Hippocampal formation (tissue), 2 donors: ENCODE measurements at regions not wholly inside any gene's neighbourhood (a gene's known extent, or its start where the extent isn't known, plus 50 kb on each side); places are given as distances from the start of the nearest gene placed in this dataset.
"Not testable (repeated sequence)": the region's sequence is repeated elsewhere in the genome, so short reads cannot be mapped to it uniquely, and the experiment has no call there.

Experiments used
- DNase-seq, 2 donors: peaks; one replicate each; lab custom pipeline; 2025; lab: John Stamatoyannopoulos, UW

DNA sequence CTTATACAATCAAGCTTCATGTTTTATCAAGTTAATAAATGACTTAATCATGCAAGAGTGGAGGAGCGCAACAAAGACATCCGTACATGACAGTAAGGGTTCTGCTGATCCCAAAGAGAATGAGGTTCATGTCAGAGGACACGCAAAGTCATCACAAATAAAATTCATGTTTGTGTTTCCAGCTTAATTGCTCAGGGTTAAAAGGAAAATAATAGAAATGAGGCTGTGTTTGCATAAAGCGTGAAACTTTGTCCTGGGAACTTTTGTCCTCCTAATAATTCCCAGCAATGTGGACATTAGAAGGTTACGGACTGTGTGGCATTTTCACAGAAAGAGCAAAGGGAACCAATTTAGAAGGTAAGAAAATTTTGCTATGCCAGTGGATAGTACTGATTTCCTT, 237.3 kb downstream of the INHBA start:
- DNase-seq, result no peak

GRCh38 chr7:41463770-41464470, 239.0 kb downstream of the INHBA start:
- DNase-seq, result no peak

- no peak for DNase-seq
Observed at GRCh38 chr7:41459623-41460261, 243.1 kb downstream of the INHBA start.

DNA sequence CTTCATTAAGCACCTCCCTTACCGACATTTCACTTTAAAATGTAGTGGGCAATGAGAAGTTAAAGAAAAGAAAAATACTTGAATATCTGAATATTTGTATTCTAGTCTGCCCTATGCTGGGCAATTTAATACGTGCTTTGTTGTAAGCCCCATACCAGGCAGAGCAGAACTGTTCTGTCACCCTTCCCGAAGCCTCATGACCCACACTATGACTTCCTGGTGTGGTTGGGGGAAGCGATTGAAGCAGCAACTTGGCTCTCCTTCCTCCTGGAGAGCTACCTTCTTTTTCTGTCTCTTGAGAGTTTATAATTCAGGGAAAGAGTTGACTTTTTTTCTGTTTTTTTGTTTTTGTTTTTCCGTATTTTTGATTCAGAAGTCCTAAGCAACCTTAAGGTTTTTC, 243.7 kb downstream of the INHBA start:
- DNase-seq, result peak in 1 of 2 donors; percentile 8

DNA sequence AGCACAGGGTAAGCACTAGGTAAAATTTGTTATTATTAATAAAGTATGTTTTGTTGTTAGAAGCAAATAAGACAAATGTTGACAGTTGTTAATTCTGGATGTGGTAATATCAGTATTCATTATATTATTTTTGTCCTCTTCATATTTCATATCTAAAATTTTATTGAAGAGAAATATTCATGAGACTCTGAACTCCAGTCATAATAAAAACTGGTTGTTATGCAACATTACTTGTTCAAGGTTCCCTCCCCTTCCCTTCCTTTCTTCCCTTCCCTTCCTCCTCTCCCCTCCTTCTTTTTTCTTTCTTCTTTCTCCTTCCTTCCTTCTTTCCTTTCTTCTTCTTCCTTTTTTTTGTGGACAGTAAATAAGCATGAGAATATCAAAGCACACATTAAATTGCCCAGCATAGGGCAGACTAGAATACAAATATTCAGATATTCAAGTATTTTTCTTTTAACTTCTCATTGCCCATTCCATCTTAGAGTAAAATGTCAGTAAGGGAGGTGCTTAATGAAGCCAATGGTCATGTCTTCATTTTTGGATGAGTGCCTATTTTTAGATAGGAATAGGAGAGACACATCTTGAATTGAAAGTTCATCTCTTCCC, 245.0 kb downstream of the INHBA start:
- no peak for DNase-seq

DNA sequence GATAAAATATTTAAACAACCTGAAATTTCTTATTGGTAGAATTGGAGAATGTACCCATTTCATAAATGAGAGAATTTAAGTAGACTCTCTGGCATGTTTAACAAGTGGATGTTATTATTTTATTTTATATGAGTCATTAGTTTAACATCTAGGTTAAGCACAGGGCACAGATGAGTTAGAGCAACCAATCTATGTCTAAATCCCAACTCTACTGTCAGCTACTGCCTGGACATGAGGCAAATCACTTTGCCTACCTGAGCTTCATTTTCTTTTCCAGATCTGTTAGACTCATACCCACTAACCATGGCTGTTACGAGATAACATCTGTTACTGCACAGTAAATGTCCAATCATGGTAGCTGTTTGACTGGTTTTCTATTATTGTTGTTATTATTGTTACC, 251.1 kb downstream of the INHBA start:
- no peak for DNase-seq

GRCh38 chr7:41449694-41450093, 253.2 kb downstream of the INHBA start:
- no peak for DNase-seq

DNA sequence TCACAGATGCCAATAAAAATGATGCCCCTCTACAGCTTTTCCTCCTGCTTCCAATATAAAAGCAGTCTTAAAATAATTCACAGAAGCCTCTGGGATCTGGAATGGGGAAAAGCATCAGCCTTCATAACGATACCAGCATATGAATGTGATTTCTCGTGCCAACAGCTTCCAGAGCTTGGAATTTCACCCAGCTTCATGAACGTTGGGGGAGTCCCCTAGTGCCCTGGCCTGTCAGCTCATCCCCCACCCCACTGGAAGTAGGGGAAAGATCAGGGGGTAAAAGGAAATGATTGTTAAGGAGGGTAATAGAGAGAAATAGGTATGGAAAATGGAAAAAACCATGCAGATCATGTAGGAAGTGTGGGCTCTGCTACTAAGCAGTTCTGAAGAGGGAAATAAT, 253.6 kb downstream of the INHBA start:
- no peak for DNase-seq

DNA sequence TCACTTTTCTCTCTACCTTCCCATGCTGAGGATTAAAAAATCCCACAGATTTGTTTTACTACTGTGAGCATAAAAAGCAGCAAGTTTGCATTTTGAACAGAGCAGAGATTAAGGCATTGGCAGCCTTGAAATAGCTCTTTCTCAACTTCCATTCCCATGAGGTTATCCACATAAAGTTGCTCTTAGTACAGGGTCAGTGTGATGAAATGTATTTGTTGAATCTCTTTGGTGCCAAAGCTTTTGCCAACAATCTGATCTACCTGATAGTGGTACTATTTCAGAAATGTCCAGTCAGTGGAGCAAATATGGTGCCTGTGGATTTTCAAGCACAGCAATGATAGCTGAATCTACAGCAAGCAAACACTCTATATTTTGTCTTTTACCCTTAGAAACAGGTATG, 254.8 kb downstream of the INHBA start:
- no peak for DNase-seq

- no peak for DNase-seq
Observed at GRCh38 chr7:41447450-41448042, 255.3 kb downstream of the INHBA start.

DNA sequence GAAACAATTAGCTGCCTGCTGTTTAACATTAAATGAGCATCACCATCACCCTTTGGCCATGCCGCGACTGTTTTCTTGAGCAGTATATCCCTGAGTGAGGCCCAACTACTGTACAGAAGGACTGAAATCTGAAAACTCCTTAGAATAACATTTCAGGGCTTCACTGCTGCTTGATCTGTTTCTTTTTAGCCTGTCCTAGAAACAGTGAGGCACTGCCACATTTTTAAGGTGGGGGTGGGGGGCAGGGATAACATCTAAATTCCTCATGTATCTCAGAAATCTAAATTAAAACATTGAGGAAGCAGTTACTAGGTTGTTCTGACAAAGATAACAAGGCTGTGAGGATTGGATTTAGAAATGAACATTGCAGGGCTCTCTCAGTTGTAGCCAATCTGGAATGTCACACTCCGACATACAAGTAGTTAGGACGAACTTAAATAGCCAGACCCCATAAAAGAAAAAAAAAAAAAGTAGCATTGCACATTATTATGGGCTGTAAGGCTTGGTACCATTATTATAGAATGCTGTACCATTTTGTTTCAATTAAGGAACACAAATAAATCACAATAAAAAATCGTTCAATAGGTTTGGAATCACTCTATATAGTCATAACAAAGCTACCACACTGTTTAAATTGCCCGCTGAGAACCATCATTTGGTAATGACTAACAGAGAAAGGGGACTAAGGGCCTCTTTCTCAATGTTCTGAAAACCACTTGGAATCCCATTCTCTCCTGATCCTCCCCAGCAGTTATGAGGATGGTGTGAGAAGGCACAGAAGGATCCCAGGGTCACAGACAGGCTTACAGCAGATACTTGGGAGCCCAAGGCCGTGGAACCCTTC, 256.1 kb downstream of the INHBA start:
- no peak for DNase-seq

DNA sequence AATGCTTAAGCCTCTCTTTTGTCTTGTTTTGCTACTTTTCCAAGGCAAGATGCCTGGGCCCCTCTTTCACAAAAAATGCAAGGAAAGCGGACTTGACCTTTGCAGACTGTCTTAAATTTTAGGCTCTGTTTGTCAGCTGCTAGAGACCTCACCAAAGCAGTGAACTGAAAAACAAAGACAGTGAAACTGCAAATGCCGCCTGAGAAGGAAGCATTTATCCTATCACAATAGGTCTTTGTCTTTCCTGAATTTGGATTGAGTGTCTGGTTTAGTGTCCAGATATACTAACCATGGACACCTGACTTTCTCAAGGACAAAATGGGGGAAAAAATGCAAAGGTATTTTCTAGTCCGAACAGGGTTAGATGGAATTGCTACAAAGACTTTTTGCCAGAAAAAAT, 256.9 kb downstream of the INHBA start:
- DNase-seq, result peak; percentile 6 to 38

DNA sequence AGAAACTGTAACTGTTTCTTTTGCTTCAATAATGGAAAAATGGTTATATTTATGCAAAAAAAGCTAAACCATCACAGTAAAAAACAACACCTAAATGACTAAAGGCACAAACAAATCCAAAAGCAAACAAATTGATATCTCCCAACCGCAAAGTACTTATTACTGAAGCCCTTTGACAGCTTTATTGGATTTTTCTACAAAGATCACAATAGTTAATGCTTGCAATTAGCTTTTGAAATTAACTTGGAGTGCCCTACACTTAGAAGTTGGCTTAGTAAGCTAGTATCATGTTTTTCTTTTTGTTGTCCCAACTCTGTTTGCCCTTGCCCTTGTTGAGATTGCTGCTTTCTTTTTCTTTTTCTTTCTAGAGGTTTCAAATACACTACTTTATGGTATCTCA, 257.5 kb downstream of the INHBA start:
- DNase-seq, result no peak

DNA sequence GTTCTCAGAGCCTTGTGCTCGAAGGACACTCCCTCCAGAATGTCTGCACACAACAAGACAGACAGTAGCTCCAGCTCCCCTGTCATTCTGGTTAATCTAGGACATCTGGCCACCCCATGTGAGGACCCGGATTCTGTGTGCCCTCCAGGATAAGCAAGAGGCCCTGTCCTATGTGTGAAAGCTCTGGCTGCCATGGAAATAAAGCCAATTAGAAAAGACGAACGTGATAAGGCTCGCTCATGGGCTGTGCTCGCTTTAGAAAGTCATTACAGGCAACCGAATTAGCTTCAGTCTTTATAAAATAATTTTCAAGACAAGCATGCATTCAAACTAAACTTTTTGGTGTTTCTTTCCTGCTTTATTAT, 263.4 kb downstream of the INHBA start:
- DNase-seq, result no peak

- no peak for DNase-seq
Observed at GRCh38 chr7:41438705-41439514, 264.0 kb downstream of the INHBA start.

DNA sequence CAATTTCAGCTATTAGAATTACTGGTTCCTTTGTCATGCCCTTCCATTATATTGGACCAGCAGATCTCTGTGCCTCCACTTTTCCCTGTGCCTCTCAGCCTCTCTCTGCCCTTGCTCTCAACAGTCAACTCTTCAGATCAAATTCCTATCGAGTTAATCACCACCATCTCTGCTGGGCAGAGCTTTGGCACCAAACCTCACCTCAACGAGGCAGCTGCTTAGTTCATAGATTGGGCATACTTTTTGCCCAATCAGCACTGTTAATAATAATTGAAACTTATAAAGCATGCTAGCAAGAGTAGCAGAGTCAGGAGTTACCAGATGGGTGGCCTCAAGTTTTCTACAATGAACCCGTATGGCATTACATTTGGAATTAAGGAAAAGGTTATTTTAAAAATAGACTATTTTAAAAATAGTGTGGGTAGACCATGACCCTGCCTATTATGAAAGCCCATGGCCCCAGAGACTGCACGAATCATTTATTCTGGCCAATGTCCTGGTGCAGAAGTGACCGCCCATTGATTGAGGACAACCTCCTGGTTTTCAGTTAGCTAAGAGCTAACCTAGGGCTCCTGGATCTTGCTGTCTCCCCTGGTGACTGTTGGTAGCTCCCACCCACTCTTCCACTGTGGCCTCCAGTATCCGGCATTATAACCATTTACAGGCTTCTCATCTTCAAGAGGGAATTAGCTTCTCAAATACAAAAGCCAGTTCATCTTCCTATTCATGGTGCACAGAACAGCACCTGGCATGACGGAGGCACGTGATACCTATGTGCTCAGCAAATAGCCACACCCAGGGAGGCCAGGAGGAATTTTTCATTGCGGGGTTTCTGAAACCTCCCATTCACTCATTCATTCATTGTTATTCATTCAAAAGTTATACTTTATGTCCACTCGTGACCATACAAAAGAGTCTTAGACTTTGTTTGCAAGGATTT, 265.4 kb downstream of the INHBA start:
- no peak for DNase-seq

DNA sequence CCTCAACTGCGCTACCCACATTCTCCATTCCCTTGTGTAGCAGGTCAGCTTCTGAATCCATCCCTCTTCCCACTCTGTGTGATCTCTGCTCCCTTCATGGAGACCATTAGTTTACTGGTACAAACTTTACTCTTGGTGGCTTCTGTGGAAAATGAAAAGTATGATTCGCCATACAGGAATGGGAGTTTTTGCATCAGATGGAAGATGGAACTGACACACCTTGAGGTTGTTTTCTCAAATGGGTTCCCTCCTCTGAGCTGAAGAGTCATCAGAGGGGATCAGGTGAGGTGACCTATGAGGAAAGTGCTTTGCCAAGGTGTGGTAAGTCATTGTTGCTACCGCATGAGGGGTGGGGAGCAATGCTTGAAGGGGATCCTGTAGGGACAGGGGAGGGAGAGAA, 266.8 kb downstream of the INHBA start:
- no peak for DNase-seq

GRCh38 chr7:41435020-41435419, 267.9 kb downstream of the INHBA start:
- not testable (repeated sequence) for DNase-seq

- no peak for DNase-seq
Observed at GRCh38 chr7:41431671-41432070, 271.2 kb downstream of the INHBA start.

GRCh38 chr7:41428381-41428780, 274.5 kb downstream of the INHBA start:
- no peak for DNase-seq
